Testis (tissue), 2 donors: ENCODE measurements at regions not wholly inside any gene's neighbourhood (a gene's known extent, or its start where the extent isn't known, plus 50 kb on each side); places are given as distances from the start of the nearest gene placed in this dataset.
"Not testable (repeated sequence)": the region's sequence is repeated elsewhere in the genome, so short reads cannot be mapped to it uniquely, and the experiment has no call there.

Experiments used
- POLR2A ChIP-seq: fragments of 450-650 bp; IDR thresholded peaks from one replicate; pipeline ENCODE4 v1.6.1; 2017; ENCODE audit warnings: antibody characterized with exemption, mild to moderate bottlenecking, moderate library complexity
- TF ChIP-seq, protein P1 (sequence below), 3 experiments: fragments of 450-650 bp in 2 of 3; fragments of 200-600 bp in 1 of 3; sonication (generic) in 1 of 3; IDR thresholded peaks; one replicate each; pipeline ENCODE4 v1.5.1; 2016 to 2019; ENCODE audit warnings: antibody characterized with exemption in 3 of 3, mild to moderate bottlenecking in 2 of 3, moderate library complexity in 1 of 3

DNA sequence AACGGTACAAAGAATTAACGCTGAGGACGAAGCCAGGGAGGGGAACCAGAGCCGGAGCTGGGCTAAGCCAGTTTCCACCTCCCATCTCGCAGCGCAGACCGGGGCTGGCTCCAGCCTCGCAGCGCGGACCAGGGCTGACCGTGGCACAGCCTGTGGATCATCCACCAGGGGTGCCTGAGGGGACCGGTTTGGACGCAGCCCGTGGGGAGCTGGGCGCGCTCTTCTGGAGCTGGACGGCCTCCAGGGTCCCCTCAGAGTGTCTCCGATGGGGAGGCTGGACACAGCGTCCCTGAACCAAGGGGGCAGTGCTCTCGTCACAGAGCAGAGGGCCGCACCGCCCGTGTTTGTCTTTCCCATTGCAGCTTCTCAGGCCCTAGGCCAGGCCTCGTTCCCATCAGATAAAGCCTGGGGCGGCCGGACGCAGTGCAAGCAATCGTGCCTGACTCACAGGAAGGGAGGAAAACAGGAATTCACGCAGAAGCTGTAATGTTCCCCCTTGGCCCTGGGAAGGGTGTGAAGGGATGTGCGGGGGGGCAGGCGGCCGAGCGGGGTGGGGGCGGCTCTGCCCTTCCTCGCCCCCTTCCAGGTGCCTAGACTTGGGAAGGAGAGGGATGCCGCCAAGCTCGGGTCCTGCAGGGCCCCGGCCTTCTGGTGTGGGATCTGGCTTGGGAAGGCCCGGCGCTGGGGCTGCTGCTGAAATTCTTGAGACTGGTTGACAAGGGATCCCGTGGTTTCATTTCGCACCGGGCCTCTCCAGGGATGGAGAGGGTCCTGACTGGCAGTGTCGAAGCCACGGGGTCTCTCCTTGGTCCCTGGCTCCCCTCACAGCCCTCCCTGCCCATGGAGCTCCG lies 148.1 kb upstream of the ZNF469 start:
- TF ChIP-seq, protein P1, sequence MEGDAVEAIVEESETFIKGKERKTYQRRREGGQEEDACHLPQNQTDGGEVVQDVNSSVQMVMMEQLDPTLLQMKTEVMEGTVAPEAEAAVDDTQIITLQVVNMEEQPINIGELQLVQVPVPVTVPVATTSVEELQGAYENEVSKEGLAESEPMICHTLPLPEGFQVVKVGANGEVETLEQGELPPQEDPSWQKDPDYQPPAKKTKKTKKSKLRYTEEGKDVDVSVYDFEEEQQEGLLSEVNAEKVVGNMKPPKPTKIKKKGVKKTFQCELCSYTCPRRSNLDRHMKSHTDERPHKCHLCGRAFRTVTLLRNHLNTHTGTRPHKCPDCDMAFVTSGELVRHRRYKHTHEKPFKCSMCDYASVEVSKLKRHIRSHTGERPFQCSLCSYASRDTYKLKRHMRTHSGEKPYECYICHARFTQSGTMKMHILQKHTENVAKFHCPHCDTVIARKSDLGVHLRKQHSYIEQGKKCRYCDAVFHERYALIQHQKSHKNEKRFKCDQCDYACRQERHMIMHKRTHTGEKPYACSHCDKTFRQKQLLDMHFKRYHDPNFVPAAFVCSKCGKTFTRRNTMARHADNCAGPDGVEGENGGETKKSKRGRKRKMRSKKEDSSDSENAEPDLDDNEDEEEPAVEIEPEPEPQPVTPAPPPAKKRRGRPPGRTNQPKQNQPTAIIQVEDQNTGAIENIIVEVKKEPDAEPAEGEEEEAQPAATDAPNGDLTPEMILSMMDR (IDR thresholded peaks at IDR 0.05), result not testable (repeated sequence)
- TF ChIP-seq POLR2A, result not testable (repeated sequence)
